Loucy (cell line): ENCODE measurements at regions not wholly inside any gene's neighbourhood (a gene's known extent, or its start where the extent isn't known, plus 50 kb on each side); places are given as distances from the start of the nearest gene placed in this dataset.
"Not testable (repeated sequence)": the region's sequence is repeated elsewhere in the genome, so short reads cannot be mapped to it uniquely, and the experiment has no call there.

ENCODE experiments used
- CTCF ChIP-seq: fragments of 200-600 bp; sonication (generic); conservative IDR thresholded peaks from 2 replicates; pipeline ENCODE4 v1.5.1; 2014; ENCODE audit warnings: mild to moderate bottlenecking, antibody characterized with exemption, low read length
- EZH2phosphoT487 ChIP-seq: fragments of 200-600 bp; IDR thresholded peaks from 2 replicates; pipeline ENCODE4 v1.6.1; 2018; ENCODE audit warnings: antibody characterized with exemption, mild to moderate bottlenecking, moderate library complexity, borderline replicate concordance

- not testable (repeated sequence) for TF ChIP-seq CTCF, EZH2phosphoT487
Observed at GRCh38 chr9:129423755-129424154, 197.1 kb downstream of the C9orf50 start.
